ENCODE measurements at regions not wholly inside any gene's neighbourhood (a gene's known extent, or its start where the extent isn't known, plus 50 kb on each side); places are given as distances from the start of the nearest gene placed in this dataset.

DNA sequence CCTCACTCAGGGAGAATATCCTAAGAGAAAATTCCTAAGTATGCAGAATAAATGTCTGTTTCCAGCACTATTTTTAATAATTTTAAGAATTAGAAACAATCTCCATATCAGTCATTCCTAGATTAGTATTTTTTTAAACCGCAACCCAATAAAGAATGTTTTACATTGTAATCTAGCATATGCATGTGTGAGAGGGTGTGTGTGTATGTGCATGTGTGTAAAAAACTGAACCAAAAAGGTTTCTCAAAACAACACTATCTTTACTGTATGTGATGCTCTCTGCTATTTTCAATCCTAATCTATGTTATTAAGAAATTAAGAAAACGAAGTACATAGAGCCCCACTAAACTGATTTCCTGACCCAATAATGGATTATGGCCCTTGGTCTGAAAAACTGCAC is 90.6 kb upstream of the AKIP1 start:
- DNase-seq (ENCODE audit: extremely low read depth in 1 of 2, low read depth in 1 of 2) = no peak

DNA sequence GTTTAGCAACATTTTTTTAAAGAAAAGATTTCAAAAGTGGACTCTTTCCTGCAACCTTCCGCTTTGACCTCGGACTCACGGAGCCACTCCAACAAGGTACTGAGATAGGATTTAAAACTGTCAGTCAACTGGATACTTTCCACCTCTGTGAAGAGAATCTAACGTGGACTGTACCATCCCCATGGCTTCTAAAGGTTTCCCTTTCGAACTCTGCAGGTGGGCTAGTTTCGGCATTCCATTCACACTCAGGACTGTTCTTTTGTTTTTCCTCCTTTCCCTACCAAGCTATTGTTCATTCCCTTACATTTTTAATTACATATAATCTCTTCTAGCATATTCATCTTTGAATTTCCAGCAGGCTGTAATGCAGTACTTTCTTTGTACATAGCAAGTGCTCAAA is 88.5 kb upstream of the AKIP1 start:
- DNase-seq (ENCODE audit: extremely low read depth in 1 of 2, low read depth in 1 of 2) = no peak

DNA sequence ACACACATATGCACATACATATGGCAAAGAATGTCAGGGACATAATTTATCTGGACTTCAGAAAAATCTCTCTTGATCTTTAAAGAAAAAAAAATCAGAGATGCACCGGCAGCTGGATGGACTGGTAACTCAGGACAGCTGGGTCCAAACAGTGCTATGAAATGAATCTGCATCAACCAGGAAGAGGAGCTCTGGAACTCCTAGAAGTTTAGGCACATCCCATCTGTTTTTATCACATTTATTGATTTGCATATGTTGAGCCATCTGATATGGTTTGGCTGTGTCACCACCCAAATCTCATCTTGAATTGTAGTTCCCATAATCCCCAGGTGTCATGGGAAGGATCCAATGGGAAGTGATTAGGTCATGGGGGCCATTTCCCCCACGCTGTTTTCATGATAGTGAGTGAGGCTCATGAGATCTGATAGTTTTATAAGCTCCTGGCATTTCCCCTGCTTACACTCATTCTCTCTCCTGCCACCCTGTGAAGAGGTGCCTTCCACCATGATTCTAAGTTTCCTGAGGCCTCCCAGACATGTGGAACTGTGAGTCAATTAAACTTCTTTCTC is 87.7 kb upstream of the AKIP1 start:
- DNase-seq (ENCODE audit: extremely low read depth in 1 of 2, low read depth in 1 of 2) = no peak

DNA sequence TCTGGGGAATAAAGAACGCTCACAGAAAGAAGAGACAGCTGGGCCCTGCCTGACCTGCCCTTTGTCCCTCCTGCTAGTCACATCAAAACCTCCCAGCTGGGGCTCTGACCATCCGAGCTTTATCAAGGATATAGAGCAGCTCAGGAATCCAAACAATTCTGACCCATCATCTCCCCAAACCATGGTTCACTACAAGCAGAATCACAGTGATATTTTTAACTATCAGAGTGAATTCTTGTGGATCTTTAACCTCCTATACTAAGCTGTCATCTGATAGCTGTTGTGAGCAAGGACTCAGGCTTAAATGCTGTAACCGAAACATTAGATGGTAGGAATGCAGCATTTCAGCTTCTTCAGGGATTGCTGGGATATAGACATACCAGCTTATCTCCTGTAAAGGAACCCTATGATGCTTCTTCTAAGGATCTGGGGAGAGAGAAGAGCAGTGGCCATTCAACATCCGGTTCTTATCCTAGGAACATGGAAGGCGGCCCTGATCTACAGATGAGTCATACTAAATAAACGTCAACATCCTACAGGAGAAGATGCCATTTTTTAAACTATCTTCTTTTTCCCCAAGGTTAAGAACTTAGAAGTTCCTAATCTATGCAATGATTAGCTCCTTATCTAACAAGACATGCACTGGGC is 84.7 kb upstream of the AKIP1 start:
- no peak for DNase-seq (ENCODE audit: extremely low read depth in 1 of 2, low read depth in 1 of 2)

DNA sequence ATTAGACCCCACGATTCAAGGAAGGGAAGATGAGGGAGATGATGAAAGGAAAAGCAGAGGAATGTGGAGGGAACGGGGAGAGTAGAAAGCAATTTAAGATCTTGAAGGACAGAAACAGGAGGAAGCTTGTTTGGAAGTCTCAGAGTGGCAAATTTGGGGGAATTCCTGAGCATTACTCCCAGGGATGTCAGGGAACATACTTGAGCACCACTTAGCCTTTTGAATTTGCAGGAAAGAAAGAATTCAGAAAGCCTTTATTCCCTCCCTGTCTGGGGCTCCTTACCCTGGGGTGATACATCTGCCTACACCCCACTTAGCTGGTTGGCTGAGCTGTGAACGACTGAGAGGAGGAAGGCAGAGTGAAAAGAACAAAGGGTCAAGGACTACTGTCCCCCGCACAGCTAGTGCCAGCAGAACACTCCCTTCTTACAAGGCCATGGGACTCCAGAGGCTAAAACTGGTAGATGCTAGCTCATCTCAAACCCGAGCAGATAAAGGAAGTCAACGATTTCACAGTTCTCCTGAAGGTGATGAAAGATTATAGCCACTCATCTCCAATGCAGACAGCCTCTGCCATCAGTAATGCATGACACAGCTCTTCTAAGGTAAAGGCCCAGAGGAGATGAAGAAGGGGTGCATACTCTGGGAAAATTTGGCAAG is 84.0 kb upstream of the AKIP1 start:
- DNase-seq (ENCODE audit: extremely low read depth in 1 of 2, low read depth in 1 of 2) = no peak

DNA sequence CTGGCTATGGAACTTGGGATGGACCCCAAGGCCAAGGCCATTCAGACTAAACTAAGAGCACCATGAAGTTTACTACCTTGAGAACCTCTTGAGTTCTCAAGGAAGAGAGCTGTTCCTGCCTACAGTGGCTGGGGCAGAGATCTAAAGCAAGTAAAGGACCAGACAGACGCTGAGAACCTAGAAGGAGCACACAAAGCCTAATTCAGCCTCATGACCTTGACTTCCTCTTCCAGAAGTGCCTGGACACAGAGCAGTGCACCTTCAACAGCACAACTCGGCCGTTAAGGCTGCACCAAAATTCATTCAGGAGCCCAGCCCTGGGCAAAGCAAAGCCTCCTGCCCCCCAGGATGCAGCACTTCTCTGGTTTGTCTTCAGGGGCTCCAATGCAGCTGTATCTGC is 82.9 kb upstream of the AKIP1 start:
- no peak for DNase-seq (ENCODE audit: extremely low read depth in 1 of 2, low read depth in 1 of 2)

DNA sequence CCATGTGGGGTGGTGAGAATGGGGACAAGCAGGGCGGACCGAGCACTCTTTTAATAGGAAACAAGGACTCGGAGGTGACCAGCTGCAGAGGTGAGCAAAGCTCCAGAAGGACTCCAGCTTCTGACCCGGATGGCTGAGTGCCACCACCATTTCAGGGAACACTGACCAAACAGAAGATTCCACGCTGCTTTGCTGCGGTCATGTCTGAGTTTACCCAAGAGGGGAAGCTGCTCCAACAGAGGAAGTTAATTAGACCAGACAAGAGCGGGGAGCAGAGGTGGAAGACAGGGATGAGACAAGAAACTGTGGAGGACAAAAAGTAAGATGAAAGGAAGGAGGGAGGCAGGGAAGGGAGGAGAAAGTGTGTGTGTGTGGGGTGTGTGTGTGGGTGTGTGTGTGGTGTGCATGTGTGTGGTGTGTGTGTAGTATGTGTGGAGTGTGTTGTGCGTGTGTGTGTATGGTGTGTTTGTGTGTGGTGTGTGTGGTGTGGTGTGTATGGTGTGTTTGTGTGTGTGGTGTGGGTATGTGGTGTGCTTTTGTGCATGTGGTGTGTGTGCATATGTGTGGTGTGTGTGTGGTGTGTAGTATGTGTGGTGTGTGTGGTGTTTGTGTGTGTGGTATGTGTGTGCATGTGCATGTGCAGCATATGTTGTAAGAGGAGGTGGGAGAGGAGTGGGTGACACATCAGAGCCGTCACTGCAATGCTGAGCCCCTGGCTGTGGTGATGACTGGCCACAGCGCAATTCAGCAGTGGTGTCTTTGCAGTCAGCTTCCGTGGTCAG is 82.2 kb upstream of the AKIP1 start:
- DNase-seq (ENCODE audit: extremely low read depth in 1 of 2, low read depth in 1 of 2) = no peak

DNA sequence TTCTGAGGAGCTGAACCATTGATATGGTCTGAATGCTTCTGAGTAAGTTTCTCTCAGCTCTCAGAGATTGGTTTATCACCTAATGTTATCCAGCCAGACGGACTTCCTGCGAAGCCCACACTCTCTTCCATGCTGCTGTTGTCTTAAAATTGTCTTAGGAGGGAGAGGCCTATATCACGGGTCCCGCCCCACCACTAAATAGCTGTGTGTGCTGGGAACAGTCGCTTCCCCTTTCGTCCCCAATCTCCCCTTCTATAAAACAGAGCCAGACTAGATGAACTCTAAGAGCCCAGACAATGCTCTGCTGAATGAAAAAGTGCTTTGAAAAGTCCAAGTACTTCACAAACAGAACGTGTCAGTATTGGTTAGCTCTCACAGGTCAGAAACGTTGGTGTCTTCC is 81.4 kb upstream of the AKIP1 start:
- DNase-seq (ENCODE audit: extremely low read depth in 1 of 2, low read depth in 1 of 2) = no peak

DNA sequence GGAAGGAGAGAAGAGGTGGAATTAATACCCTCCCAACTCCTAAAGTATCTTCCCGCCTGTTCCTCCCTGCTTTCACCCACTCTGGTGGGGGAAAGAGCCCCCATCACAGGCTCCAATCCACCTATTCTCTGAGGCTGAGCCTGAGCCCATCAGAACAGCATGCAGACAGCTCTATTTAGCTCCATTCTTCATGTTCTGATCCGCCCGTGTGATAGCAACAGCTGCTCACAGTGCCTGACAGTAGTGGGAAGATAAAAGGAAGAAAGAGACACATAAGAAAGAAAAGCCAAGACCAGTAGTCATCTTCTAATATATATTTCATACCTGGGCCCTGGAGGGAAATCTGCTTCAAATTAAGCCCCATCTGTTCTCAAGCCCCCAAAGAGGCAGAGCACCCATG is 80.3 kb upstream of the AKIP1 start:
- no peak for DNase-seq (ENCODE audit: extremely low read depth in 1 of 2, low read depth in 1 of 2)

DNA sequence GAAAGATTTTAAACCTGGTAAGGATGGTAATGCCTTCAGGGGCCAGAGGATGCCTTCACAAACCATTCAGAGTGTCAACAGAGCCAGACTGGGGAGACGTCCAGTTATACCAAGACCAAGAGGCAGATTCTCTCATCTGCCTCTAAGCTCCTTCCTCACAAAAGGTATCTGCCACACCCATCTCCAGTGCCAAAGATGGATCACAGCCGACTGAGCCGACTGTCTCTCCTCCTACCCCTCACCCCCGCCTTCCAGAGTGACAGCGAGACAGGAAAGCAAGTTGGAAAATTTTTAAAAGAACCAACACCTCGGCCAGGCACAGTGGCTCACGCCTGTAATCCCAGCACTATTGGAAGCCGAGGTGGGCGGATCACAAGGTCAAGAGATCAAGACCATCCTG is 79.1 kb upstream of the AKIP1 start:
- no peak for DNase-seq (ENCODE audit: extremely low read depth in 1 of 2, low read depth in 1 of 2)

DNA sequence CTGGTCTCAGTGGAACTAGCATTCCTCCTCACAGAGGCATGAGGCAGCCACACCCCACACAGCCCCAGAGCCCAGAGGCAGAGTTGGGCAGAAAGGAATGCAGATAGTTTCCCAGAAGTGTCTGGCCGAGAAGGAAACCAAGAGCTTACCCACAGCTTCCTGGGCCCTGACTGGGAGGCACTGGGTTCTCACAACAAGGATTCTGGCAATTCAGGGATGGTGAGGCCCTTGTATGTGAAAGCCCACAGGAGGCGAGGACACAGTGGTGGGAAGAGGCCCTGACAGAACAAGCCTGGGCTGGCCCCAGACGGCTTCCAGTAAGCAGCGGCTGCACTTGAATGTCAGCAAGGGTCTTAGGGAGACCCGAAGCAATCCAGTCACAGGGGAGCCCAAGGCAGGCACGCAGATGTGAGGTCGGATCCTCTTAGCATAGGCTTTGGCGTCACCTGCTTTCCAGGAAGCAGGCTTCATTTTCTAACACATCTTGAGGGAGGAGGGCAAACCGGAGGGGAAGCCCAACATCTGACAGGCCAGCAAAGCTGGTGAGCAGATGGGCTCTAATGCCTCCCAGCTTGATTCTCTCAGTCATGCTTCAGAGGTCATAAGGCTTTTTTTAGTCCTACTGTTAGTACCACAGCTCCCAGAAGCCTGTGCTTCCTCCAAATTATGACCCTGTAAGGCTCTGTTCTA is 78.3 kb upstream of the AKIP1 start:
- no peak for DNase-seq (ENCODE audit: extremely low read depth in 1 of 2, low read depth in 1 of 2)

DNA sequence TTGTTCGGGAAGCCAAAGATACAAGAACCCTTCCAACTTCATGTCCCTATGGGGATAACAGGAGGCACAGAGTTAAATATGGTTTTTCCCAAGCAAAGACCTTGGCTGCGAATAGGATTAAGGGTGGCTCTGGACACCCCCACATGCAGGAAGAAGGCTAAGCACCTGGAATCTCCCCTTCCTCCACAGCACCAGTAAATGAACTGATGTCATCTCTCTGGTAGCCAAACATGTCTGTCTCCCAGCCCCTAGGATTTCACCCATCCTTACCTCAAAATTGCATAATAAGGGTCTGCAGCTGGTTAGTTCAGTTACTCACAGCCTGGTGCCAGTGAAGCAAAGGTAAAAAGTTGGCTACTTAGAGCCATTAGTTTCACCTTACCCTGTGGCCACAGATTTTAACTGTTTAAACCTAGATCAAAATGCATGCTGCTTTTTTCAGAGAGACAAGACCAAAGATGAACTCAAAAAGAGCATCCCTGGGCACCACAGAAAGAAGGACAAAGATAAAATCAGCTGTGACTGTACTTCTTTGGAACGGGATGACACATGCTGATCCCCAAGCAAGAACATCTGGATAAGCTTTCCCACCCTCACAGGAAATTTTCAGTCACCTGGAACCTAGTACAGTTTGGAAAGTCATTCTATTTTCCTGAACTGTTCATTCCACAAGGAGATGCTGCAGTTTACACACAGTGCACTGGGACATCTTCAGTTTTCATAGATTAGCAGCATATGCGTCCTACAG is 77.2 kb upstream of the AKIP1 start:
- DNase-seq (ENCODE audit: extremely low read depth in 1 of 2, low read depth in 1 of 2) = no peak

DNA sequence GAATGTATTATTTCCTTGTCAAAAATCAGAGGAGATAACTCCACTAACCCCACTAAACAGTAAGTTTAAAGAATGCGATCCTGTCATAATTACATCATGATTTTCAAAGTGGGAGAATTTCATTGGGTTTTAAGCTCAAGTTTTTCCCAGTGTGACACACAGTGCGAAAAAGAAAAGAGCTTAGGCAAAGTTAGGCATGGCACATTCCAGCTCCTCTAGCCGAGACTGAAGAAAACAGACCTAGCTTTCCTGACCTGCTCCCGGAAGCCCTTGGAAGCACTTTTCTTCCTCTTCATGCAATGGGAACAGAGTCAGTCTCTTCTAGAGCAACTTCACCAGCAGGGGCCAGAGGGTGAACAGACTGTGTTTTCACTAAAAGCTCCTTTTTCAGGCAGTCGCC is 76.6 kb upstream of the AKIP1 start:
- DNase-seq (ENCODE audit: extremely low read depth in 1 of 2, low read depth in 1 of 2) = no peak

DNA sequence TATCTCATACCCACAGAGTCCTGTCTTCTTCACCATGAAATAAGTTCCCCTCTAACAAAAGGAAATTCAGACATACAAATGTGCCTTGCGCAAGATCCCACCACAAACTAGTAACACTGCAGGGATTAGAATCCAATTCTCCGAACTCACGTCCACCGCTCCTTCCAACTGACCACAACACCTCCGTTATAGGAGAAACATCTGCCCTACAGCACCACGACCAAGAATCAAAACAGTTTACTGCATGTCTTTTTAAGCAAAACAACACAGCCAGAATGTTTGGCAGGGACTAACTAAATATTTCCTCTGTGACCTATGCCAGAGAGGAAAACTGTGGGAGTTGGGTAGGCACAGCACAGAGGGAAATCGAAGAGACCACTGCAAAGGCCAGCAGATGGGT is 72.7 kb upstream of the AKIP1 start:
- DNase-seq (ENCODE audit: extremely low read depth in 1 of 2, low read depth in 1 of 2) = no peak

DNA sequence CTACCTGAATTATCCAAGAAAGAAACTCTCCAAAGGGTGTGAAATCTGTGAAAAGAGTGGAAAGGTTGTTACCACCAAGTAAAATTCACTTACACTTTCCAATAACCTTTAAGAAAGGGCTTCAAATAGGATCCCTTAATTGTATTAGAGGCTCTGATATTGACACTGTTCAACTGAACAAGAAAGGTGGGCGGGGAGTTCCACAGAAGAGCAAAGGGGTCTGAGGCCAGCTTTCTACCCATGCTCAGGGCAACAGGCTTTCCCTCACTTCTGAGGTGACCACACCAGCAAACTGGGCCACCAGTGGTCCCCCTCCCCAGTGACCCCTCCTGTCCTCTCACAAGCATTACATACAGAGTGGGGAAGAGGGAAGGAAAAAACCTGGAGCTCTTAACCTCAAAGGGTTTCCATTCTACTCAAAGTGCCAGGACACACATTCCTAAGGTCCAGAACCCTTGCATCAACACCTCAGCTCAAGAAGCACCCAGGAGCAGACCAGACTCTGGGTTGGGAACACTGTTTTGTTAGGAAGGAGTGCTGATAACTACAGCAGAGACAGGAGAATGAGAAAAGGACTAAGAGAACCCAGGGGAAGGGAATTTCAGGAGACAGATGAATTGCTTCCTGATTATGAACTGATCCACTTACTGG is 71.6 kb upstream of the AKIP1 start:
- DNase-seq (ENCODE audit: extremely low read depth in 1 of 2, low read depth in 1 of 2) = no peak

DNA sequence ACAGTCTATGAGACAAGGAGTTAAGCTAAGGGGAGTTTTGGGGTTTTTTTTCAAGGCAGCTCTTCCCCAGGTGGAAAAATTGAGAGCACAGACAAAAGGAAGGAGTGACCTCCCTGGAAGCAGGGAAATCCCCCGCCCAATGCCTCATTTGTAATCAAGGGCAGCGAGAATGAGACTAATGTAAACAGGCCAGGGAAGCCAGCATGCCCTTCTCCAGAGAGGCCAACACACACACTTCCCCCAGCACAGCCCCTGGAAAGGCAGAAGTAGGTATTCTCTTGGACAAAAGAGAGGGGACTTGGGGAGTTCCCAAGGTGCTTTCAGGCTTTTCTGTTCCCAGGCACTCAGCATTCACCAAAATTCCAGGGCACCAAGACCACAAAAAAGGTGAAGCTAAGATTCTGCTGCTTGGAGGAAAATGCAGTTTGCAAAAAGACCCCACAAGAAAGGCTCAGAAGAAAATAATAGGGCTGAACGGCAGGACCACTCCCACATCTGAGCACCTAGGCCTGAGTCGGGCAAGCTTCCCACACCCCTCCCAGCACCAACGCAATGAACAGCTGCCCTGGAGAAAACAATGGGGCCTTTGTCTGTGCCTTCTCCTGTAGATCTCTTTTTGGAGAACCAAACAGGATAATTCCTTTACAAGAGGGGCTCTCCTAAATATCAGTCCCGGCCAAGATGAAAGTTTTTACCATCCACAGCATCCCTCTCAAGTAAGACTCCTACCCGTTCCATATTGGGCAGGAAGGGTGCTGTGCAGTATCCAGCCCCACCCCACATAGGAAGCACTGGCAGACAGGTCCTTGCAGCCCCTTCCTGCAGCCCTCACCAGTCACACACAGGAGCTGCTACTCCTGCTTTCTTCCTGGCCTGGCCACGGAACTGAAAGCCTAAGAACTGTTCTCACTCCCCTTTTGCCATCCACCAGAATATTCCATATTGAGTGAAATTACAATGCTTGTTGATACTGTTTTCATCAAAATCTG is 70.7 kb upstream of the AKIP1 start:
- DNase-seq (ENCODE audit: extremely low read depth in 1 of 2, low read depth in 1 of 2) = no peak

DNA sequence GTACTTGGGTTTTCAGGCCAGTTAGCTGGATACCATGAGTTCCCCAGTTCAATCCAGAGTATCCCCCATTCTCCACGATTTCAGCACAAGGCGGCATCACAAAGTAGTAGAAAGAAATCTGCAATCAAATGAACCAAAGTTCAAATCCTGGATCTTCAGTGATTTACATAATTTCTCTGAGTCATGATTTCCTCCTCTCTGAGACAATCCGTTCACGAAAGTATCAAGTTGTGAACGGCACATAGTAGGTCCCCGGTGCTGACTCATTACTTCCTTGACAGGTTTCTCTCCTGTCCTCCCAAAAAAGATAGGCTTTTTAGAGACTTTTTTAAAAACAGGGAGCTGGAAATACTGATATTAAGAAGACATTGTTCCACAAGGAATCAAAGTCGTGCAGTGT is 69.1 kb upstream of the AKIP1 start:
- no peak for DNase-seq (ENCODE audit: extremely low read depth in 1 of 2, low read depth in 1 of 2)

DNA sequence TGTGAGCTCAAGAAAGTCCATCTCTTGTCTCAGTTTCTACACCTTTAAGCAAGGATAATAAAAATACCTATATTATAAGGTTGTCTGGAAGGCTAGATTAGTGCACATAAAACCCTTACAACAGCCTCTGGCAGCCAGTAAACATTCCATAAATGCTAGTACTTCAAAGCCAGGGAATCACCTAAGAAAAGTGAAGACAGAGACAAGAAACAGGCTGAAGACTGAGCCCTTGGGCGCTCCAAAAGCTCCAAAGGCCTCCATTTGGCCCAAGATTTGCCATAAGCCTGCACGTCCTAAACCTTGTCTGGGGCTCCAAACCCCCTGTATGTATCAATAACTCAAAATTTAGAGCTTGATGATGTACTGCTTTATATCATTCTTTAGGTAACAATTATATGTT is 52.2 kb upstream of the AKIP1 start:
- DNase-seq (ENCODE audit: extremely low read depth in 1 of 2, low read depth in 1 of 2) = no peak
